Kasumi-1 (cell line): ENCODE measurements at regions not wholly inside any gene's neighbourhood (a gene's known extent, or its start where the extent isn't known, plus 50 kb on each side); places are given as distances from the start of the nearest gene placed in this dataset.

ENCODE experiments used
- DNase-seq, 2 experiments: peaks; one replicate each; lab custom pipeline; 2025; lab: John Stamatoyannopoulos, UW

DNA sequence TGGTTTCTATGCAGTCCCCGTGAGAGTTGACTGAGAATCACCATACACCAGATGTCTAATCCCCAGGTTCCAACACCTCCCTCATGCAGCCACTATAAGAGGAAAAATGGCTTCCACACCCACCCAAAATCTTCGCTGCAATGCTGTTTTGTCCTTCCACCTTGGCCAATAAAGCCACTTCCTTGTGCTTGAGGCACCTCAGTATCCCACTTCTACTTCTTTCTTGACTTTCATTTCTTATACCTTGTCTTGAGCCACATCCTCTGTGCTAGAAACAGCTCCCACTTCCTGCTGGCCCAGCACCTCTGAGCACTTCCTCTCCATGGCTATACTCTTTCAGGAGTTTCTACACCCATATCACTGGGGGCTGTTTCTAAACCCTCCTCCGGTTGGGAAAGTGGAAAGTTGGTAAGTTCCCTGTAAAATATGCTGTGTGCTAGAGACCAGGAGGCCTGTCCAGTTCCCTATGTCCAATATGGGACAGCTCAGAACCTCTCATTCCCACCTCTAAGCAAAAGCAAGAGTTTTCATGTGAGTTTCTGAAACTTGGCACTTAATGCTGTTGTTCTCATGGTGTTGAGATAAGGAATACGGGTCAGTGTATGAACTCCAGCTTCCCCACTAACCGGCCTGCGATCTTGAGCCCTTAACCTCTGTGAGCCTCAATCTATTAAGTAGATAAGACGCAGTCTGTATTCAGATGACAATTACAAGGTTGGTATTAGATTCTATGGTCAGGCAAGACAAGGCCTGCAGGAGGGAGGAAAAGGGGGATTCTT is 209.1 kb upstream of the ID2 start:
- peak; percentile 34 to 70 for DNase-seq

- DNase-seq, result no peak
Observed at GRCh38 chr2:8475349-8476031, 206.4 kb upstream of the ID2 start.

- DNase-seq, result peak; percentile 59 to 63
Observed at GRCh38 chr2:8477552-8478470, 204.0 kb upstream of the ID2 start.

DNA sequence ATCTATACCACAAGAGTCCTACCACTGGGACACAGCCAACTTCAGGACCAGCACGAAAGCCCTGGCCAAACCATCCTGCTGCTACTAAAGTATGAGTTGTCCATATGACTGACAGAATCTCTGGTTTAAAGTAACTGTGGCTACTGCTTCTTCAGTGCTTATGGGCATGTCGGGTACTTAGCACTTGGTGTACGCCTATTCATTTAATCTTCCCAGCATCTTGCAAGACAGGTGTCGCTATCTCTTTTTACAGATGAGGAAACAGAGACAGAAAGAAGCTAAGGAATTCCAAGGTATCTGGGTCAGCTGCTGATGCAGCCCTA is 203.4 kb upstream of the ID2 start:
- no peak for DNase-seq

- DNase-seq, result no peak
Observed at GRCh38 chr2:8479298-8479697, 202.6 kb upstream of the ID2 start.

DNA sequence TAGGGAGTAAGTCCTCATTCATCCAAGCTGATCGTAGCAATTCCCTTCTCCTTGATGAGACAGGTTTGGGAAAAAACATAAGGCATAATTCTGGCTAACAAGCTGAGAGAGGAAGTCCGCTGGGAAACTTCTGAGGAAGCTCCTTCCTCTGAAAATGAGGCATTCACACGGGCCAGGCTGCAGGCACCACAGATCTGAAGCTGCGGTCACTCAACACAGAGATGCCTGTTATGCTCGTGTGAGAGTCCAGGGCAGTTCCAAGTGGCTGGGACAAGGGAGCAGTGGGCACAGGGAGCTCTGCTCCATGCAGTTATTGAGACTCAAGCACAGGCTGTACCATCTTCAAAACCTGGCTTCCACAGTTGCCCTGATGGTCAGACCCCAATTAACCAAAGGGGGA is 200.9 kb upstream of the ID2 start:
- DNase-seq, result no peak

- DNase-seq, result no peak
Observed at GRCh38 chr2:8481463-8482009, 200.3 kb upstream of the ID2 start.

- no peak for DNase-seq
Observed at GRCh38 chr2:8482432-8482831, 199.4 kb upstream of the ID2 start.

DNA sequence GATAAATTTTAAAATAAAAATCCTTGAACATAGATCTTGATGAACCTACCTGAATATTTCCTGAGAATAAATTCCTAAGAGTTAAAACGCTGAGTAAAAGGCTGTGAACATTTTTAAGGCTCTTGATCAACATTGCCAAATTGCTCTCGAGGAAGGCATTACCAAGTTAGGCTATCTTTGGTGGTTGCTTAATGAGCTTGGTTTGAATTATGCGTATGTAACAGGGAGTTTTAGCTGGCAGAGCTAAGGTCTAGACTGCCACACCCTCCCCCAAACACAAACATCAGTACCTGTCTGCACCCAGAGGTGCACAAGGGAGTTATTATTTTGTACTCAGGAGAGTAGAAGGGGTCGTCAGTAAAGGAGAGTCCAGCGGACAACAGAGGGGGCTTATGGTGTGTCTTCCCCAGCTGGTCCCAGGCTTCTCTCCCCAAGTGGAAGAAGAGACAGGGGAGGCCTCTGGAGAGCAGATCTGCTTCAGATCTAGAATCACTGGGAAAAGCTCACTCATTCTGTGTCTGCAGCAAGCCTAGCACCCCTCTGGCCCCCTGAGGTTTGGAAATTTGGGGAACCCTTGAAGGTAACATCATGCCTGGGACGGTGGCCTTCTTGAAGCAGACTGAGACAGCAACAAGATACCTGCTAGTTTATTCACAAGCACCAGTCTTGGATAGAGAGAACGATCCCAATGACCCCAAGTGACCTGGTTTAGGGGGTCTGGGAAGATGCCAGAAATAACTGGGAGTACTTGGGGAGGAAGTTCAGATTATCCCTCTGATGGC is 197.2 kb upstream of the ID2 start:
- DNase-seq, result no peak

DNA sequence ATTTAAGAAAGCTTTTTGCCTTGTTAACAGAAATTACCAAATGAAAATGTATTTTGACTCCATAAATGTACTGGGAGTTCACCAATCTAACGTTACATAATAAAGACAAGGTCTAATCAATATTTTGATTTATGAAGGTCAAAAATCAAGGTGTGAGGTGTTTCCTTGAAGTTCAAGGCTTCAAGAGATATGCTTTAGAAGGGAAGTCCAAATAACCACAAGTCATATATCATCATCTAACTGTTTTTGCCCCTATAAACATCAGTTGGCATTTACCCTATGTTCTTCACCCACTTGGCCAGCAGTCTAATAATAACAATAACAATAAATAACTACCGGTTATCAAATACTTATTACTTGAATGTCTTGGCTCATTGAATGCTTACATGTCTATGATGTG is 196.1 kb upstream of the ID2 start:
- no peak for DNase-seq

DNA sequence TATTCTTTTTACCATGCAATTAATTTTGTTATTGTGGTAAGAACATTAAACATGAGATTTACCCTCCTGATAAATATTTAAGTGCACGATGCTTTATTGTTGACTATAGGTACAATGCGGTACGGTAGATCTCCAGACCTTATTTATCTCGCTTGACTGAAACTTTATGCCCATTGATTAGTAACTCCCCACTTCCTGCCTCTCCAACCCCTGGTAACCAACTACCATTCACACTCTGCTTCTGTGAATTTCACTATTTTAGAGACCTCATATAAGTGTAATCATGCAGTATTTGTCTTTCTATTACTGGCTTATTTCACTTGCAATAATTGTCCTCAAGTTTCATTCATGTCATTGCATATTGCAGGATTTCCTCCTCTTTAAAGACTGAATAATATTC is 195.7 kb upstream of the ID2 start:
- DNase-seq, result no peak

DNA sequence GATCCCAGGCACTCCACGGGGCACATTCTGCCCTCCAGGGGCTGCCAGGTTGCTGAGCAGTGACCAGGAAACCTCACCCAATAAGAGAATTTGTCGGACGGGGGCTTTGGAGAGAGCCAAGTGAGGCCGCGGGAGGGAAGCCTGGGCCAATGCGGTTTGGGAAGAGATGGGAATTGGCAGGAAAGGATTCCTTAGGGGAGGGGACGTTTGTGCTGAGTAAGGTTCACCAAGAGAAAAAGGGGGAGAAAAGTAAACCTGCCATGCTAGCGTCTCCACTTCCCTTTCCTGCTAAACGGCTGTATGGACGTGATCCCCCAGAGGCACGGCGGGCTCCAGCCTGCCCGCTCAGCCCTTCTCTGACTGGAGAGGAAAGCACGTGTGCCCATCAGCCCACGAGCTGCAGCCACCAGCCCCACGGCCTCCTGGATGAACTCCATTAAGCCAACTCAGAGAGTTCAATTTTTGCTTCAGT is 194.4 kb upstream of the ID2 start:
- DNase-seq, result peak; percentile 30 to 38

- no peak for DNase-seq
Observed at GRCh38 chr2:8488001-8488738, 193.7 kb upstream of the ID2 start.

GRCh38 chr2:8489221-8489620 is 192.6 kb upstream of the ID2 start:
- no peak for DNase-seq

GRCh38 chr2:8489751-8490150 is 192.1 kb upstream of the ID2 start:
- no peak for DNase-seq

DNA sequence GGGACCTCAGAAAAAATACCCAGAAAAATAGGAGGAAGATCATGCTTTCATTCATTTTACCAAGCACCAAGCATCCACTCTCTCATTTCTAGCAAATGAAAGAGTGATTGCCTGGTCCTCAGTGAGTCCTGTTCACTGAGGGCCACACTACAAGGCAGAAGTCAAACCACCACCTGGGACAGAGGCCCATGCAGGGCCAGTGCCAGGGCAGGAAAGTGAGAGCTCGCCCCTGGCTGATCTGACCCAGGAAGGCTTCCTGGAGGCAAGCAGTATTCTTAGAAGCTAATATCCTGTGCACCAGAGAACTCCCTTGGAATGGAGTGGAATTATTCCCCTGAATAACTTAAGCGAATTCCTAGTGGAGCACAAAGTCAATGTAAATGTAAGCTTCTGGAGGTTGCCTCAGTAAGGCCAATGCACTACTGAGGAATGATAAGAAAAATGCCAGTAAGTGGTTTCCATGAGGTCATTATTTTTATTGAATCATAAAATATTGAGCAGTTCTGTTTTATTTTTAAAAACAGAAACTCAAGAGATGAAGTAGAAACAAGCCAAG is 191.6 kb upstream of the ID2 start:
- DNase-seq, result no peak

- no peak for DNase-seq
Observed at GRCh38 chr2:8491296-8492027, 190.4 kb upstream of the ID2 start.

DNA sequence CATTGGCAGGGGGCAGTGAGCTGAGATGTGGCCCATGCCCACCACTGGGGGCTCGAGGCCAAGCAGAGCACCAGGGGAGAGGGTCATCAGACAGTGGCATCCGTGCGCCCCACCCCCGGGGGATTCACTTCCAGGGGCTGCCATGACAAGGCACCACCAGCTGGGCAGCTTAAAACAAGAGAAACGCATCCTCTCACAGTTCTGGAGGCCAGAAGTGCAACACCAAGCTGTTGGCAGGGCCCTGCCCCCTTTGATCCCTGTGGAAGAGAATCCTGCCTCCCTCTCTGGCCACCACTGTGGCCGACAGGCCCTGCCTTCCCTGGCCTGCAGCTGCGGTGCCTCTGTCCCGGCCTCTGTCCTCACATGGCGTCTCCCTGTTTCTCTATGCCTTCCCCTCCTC is 187.7 kb upstream of the ID2 start:
- no peak for DNase-seq

- no peak for DNase-seq
Observed at GRCh38 chr2:8494589-8494988, 187.3 kb upstream of the ID2 start.
